ENCODE measurements at regions not wholly inside any gene's neighbourhood (a gene's known extent, or its start where the extent isn't known, plus 50 kb on each side); places are given as distances from the start of the nearest gene placed in this dataset.

DNA sequence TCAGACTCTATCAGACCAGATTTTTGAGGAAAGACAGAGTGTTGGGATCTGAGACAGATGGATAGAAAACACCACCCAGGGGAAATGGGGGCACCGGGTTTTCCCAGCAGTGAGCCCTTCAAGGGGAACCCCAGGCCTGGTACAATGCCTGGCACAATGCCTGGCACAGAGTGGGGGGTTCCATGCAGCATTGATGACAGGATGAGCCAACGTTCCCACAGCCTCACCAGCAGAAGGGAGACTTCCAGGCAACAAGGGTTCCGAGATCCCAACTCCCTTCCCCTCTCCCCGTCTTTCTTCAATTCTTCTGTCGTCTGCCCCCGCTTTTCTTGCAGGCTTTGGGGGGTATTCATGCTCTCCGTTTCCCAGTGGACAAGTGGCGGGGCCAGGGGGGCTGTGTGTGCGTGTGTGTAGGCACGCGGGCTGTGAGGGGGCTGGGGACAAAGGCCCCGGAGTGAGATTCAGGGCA, 132.1 kb upstream of the HAAO start:
- no peak overlapping the region for H3K4me2 ChIP-seq (ENCODE audit: low read length)
- H4K20me1 ChIP-seq (ENCODE audit: insufficient read depth, low read length) = no peaks in the 10 kb centered on the region
- H2AFZ ChIP-seq (ENCODE audit: low read depth, low read length) = no peak overlapping the region
- no peak overlapping the region for H3K27ac ChIP-seq (ENCODE audit: low read length)
- H3K9me3 ChIP-seq (ENCODE audit: insufficient read depth, low read length) = no peaks in the 10 kb centered on the region
- H3K4me3 ChIP-seq (ENCODE audit: low read length) = no peak overlapping the region
- no peaks in the 10 kb centered on the region for H3K79me2 ChIP-seq (ENCODE audit: low read length)
- TF ChIP-seq EZH2phosphoT487 (IDR thresholded peaks at IDR 0.05; ENCODE audit: low read depth) = no peak
- TF ChIP-seq, protein P1, sequence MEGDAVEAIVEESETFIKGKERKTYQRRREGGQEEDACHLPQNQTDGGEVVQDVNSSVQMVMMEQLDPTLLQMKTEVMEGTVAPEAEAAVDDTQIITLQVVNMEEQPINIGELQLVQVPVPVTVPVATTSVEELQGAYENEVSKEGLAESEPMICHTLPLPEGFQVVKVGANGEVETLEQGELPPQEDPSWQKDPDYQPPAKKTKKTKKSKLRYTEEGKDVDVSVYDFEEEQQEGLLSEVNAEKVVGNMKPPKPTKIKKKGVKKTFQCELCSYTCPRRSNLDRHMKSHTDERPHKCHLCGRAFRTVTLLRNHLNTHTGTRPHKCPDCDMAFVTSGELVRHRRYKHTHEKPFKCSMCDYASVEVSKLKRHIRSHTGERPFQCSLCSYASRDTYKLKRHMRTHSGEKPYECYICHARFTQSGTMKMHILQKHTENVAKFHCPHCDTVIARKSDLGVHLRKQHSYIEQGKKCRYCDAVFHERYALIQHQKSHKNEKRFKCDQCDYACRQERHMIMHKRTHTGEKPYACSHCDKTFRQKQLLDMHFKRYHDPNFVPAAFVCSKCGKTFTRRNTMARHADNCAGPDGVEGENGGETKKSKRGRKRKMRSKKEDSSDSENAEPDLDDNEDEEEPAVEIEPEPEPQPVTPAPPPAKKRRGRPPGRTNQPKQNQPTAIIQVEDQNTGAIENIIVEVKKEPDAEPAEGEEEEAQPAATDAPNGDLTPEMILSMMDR (IDR thresholded peaks at IDR 0.05; ENCODE audit: low read depth, low read length) = no peak
- H3K9ac ChIP-seq (ENCODE audit: low read length) = no peak overlapping the region
- H3K27me3 ChIP-seq (ENCODE audit: low read depth, low read length) = no peaks in the 10 kb centered on the region
- H3K4me1 ChIP-seq (ENCODE audit: low read length) = no peaks in the 10 kb centered on the region
- no peaks in the 10 kb centered on the region for H3K36me3 ChIP-seq (replicated peaks; ENCODE audit: low read depth, low read length)

- Histone ChIP-seq H4K20me1 (ENCODE audit: insufficient read depth, low read length) (no peaks in the 10 kb centered on the region), H3K36me3 (replicated peaks; ENCODE audit: low read depth, low read length) (no peaks in the 10 kb centered on the region), H3K4me1 (ENCODE audit: low read length) (no peaks in the 10 kb centered on the region), H3K4me2 (ENCODE audit: low read length) (no peak overlapping the region), H3K9me3 (ENCODE audit: insufficient read depth, low read length) (no peaks in the 10 kb centered on the region), H3K4me3 (ENCODE audit: low read length) (no peak overlapping the region), H3K79me2 (ENCODE audit: low read length) (no peaks in the 10 kb centered on the region), H3K9ac (ENCODE audit: low read length) (no peak overlapping the region), H3K27me3 (ENCODE audit: low read depth, low read length) (no peaks in the 10 kb centered on the region), H3K27ac (ENCODE audit: low read length) (no peak overlapping the region), H2AFZ (ENCODE audit: low read depth, low read length) (no peak overlapping the region)
- TF ChIP-seq, protein P1 (IDR thresholded peaks at IDR 0.05; ENCODE audit: low read depth, low read length) = no peak
- no peak for TF ChIP-seq EZH2phosphoT487 (IDR thresholded peaks at IDR 0.05; ENCODE audit: low read depth)
These were observed 131.4 kb upstream of the HAAO start for GRCh38 chr2:42923580-42924417.

DNA sequence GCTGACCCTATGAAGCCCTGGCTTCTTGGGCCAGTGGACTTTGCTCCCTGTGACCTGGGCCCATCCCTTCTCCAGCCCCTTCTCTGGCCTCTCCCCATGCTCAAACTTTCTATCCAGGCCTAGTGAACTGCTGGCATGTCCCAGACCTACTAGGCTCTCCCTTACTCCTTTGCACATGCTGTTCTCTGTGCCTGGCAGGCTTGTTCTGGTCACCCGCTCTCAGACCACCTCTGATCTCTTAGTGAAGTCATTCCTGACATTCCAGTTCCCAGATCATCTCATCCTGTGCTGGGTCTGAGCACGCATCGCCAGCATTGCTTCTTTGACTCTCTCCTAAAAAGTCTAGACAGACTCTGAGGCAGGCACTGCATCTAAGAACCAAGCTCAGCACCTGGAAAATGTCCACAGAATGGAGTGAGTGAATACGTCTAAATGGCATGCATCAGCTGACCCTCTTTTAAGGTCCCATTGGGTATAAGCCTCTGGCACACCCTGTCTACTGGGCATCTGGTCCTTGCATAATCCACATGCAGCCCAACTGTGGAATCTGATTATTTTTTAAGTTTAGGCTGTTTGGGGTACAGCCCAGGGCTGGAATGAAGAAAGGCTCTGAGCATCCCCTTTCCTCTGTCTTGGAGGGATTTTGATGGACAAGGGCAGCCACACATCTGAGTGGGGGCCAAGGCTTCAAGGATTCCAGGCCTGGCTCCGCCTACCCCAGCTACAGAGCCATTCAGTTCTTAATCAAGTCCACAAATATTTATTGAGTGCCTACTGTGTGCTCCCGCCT, 130.6 kb upstream of the HAAO start:
- Histone ChIP-seq H3K9me3 (ENCODE audit: insufficient read depth, low read length) (no peaks in the 10 kb centered on the region), H2AFZ (ENCODE audit: low read depth, low read length) (no peak overlapping the region), H3K36me3 (replicated peaks; ENCODE audit: low read depth, low read length) (no peaks in the 10 kb centered on the region), H3K4me1 (ENCODE audit: low read length) (no peaks in the 10 kb centered on the region), H3K4me2 (ENCODE audit: low read length) (no peak overlapping the region), H3K27ac (ENCODE audit: low read length) (no peak overlapping the region), H4K20me1 (ENCODE audit: insufficient read depth, low read length) (no peaks in the 10 kb centered on the region), H3K79me2 (ENCODE audit: low read length) (no peaks in the 10 kb centered on the region), H3K27me3 (ENCODE audit: low read depth, low read length) (peaks cover under 1% of the 10 kb centered on the region; the same call in 1 of the 2 replicates), H3K4me3 (ENCODE audit: low read length) (no peak overlapping the region), H3K9ac (ENCODE audit: low read length) (no peak overlapping the region)
- no peak for TF ChIP-seq EZH2phosphoT487 (IDR thresholded peaks at IDR 0.05; ENCODE audit: low read depth)
- TF ChIP-seq, protein P1 (IDR thresholded peaks at IDR 0.05; ENCODE audit: low read depth, low read length) = no peak

- Histone ChIP-seq H3K4me2 (ENCODE audit: low read length) (no peak overlapping the region), H4K20me1 (ENCODE audit: insufficient read depth, low read length) (no peaks in the 10 kb centered on the region), H3K36me3 (replicated peaks; ENCODE audit: low read depth, low read length) (no peaks in the 10 kb centered on the region), H3K4me1 (ENCODE audit: low read length) (no peaks in the 10 kb centered on the region), H3K4me3 (ENCODE audit: low read length) (no peak overlapping the region), H3K9ac (ENCODE audit: low read length) (no peak overlapping the region), H2AFZ (ENCODE audit: low read depth, low read length) (no peak overlapping the region), H3K27ac (ENCODE audit: low read length) (no peak overlapping the region), H3K79me2 (ENCODE audit: low read length) (no peaks in the 10 kb centered on the region), H3K9me3 (ENCODE audit: insufficient read depth, low read length) (no peaks in the 10 kb centered on the region), H3K27me3 (ENCODE audit: low read depth, low read length) (peaks cover 6% of the 10 kb centered on the region; the same call in 1 of the 2 replicates)
- no peak for TF ChIP-seq EZH2phosphoT487 (IDR thresholded peaks at IDR 0.05; ENCODE audit: low read depth)
- TF ChIP-seq, protein P1 (IDR thresholded peaks at IDR 0.05; ENCODE audit: low read depth, low read length) = no peak
These were observed 129.9 kb upstream of the HAAO start for GRCh38 chr2:42922293-42922692.
